ENCODE measurements at regions not wholly inside any gene's neighbourhood (a gene's known extent, or its start where the extent isn't known, plus 50 kb on each side); places are given as distances from the start of the nearest gene placed in this dataset.

GRCh38 chr4:8770518-8771257 lies 101.0 kb downstream of the HMX1 start:
- TF ChIP-seq POLR2A (IDR thresholded peaks at IDR 0.05) (no peak), CTCF (IDR thresholded peaks at IDR 0.05) (no peak)
